Fibroblast of the aortic adventitia (primary cell): ENCODE measurements at regions not wholly inside any gene's neighbourhood (a gene's known extent, or its start where the extent isn't known, plus 50 kb on each side); places are given as distances from the start of the nearest gene placed in this dataset.

ENCODE experiments used
- DNase-seq: peaks from one replicate; pipeline ENCODE4 v3.0.0-alpha.2; 2010; ENCODE audit warnings: low read depth
- H3K4me3 ChIP-seq: 2 replicates; pipeline ENCODE4 v1.5.1; 2011; ENCODE audit warnings: low read depth, mild to moderate bottlenecking, control low read depth, low read length, moderate library complexity
- TF ChIP-seq, protein P1 (sequence below): IDR thresholded peaks from 2 replicates; pipeline ENCODE4 v1.5.1; 2011; ENCODE audit warnings: mild to moderate bottlenecking, low read length, control low read depth, inconsistent platforms; ENCODE audit not compliant: insufficient read depth

DNA sequence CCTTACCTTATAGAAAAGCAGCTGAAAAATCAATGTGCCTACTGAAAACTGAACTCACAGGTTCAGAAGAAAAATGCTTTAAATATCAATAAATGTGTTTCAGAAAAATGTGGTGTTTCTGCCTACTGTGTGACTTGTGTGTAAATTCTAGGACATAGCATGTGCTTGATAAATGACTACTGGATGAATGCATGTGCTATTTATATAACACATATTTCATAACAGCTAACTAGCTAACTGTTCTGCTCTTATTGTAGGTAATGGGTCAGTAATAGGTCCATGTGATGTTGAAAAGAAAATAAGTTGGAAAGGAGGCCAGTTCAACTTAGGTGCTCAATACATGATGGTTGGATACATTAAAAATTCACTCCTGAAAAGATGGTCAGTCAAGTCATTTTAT, 993.0 kb upstream of the LCORL start:
- H3K4me3 ChIP-seq: no peak overlapping the region
- DNase-seq: no peak
- TF ChIP-seq, protein P1, sequence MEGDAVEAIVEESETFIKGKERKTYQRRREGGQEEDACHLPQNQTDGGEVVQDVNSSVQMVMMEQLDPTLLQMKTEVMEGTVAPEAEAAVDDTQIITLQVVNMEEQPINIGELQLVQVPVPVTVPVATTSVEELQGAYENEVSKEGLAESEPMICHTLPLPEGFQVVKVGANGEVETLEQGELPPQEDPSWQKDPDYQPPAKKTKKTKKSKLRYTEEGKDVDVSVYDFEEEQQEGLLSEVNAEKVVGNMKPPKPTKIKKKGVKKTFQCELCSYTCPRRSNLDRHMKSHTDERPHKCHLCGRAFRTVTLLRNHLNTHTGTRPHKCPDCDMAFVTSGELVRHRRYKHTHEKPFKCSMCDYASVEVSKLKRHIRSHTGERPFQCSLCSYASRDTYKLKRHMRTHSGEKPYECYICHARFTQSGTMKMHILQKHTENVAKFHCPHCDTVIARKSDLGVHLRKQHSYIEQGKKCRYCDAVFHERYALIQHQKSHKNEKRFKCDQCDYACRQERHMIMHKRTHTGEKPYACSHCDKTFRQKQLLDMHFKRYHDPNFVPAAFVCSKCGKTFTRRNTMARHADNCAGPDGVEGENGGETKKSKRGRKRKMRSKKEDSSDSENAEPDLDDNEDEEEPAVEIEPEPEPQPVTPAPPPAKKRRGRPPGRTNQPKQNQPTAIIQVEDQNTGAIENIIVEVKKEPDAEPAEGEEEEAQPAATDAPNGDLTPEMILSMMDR: no peak

DNA sequence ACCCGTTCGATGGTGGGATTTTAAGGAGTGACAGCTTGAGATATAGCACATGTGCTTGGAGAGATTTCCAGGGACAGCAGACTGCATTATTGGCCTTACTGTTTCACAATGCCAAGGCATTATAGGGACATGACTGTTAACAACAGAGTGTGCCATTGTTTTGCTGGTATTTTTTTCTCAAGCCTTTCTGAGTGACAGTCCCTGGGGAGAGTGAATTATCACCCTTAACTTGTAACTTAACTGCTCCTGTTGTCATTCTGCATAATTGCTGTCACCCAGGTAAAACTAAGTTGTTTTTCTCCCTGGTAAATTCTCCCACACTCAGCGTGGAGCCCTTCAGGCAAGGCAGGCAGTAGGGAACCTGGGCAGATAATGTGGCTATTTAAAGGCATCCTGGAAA, 989.2 kb upstream of the LCORL start:
- no peak for DNase-seq
- TF ChIP-seq, protein P1: no peak
- no peak overlapping the region for H3K4me3 ChIP-seq

- no peak overlapping the region for H3K4me3 ChIP-seq
- TF ChIP-seq, protein P1: no peak
- DNase-seq: no peak
These were observed 988.3 kb upstream of the LCORL start for GRCh38 chr4:19009881-19010280.

- TF ChIP-seq, protein P1: no peak
- no peak overlapping the region for H3K4me3 ChIP-seq
- DNase-seq: no peak
These were observed 983.7 kb upstream of the LCORL start for GRCh38 chr4:19005211-19005610.

DNA sequence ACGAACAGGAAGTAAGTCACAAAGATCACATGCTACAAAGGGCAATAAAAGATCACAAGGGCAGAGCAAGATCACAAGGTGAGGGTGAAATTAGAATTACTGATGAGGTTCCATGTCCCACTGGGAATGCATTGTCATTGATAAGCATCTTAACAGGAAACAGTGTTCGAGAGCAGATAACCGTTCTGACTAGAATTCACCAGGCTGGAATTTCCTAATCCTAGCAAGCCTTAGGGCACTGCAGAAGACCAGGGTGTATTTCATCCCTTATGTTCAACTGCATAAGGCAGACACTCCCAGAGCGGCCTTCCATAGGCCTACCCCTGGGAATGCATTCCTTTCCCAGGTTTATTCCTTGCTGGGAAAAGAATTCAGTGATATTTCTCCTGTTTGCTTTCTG, 980.6 kb upstream of the LCORL start:
- H3K4me3 ChIP-seq: no peak overlapping the region
- TF ChIP-seq, protein P1: no peak
- no peak for DNase-seq

DNA sequence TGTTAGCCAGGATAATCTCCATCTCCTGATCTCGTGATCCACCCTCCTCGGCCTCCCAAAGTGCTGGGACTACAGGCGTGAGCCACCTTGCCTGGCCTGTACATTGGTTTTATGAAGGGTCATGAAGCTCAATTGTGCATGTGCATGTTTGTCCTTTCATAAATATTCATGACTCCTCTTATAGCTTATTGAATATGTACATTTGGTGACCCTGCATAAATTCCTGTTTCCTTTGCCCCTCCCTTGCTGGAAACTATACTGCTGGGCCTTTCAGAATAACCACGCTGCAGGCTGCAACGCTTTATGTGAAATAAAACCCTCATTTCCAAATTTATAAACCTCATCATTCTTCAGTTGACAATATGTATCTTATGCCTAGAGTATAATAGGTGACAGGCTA, 978.0 kb upstream of the LCORL start:
- DNase-seq: no peak
- TF ChIP-seq, protein P1: no peak
- H3K4me3 ChIP-seq: no peak overlapping the region

DNA sequence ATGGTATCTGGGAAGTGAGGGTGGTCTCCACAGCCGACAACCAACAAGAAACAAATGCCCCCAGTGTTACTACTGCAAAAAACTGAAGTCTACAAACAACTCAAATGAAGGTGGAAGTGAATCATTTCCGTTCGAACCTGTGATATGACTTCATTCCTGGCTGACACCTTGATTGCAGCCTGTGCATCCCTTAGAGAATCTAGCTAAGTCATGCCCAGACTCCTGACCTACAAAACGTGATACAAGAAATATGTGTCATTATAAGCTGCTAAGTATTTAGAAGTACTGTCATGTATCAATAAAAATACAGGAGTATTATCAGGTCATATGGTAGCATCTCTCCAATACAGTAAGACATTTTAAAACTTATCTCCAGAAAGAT, 959.7 kb upstream of the LCORL start:
- no peak overlapping the region for H3K4me3 ChIP-seq
- DNase-seq: no peak
- TF ChIP-seq, protein P1: no peak
